ENCODE measurements at regions not wholly inside any gene's neighbourhood (a gene's known extent, or its start where the extent isn't known, plus 50 kb on each side); places are given as distances from the start of the nearest gene placed in this dataset.

GRCh38 chr6:56766806-56767178 is 124.1 kb upstream of the DST start:
- TF ChIP-seq, protein P1, sequence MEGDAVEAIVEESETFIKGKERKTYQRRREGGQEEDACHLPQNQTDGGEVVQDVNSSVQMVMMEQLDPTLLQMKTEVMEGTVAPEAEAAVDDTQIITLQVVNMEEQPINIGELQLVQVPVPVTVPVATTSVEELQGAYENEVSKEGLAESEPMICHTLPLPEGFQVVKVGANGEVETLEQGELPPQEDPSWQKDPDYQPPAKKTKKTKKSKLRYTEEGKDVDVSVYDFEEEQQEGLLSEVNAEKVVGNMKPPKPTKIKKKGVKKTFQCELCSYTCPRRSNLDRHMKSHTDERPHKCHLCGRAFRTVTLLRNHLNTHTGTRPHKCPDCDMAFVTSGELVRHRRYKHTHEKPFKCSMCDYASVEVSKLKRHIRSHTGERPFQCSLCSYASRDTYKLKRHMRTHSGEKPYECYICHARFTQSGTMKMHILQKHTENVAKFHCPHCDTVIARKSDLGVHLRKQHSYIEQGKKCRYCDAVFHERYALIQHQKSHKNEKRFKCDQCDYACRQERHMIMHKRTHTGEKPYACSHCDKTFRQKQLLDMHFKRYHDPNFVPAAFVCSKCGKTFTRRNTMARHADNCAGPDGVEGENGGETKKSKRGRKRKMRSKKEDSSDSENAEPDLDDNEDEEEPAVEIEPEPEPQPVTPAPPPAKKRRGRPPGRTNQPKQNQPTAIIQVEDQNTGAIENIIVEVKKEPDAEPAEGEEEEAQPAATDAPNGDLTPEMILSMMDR (conservative IDR thresholded peaks at IDR 0.05; ENCODE audit: low read depth, low read length), result no peak
- no peak for TF ChIP-seq EZH2 (IDR thresholded peaks at IDR 0.05; ENCODE audit: borderline replicate concordance, low read depth, low read length, poor library complexity, severe bottlenecking)
